Bronchial epithelial cell (primary cell): ENCODE measurements at regions not wholly inside any gene's neighbourhood (a gene's known extent, or its start where the extent isn't known, plus 50 kb on each side); places are given as distances from the start of the nearest gene placed in this dataset.

Experiments used
- DNase-seq: peaks from one replicate; pipeline ENCODE4 v3.0.0-alpha.2; 2010; ENCODE audit warnings: low read depth
- FAIRE-seq: peaks from 2 replicates; lab custom pipeline; 2011; peaks lifted over from hg19 to GRCh38; lab: Jason Lieb, UNC
- H3K27me3 ChIP-seq: 2 replicates; pipeline ENCODE4 v1.5.1; 2011; ENCODE audit warnings: low read length; ENCODE audit not compliant: control insufficient read depth, insufficient read depth
- H3K36me3 ChIP-seq: 2 replicates; pipeline ENCODE4 v1.5.1; 2011; ENCODE audit warnings: low read length; ENCODE audit not compliant: control insufficient read depth, insufficient read depth
- H3K4me3 ChIP-seq: 2 replicates; pipeline ENCODE4 v1.5.1; 2011; ENCODE audit warnings: mild to moderate bottlenecking, low read depth, low read length, control low read depth
- TF ChIP-seq, protein P1 (sequence below): IDR thresholded peaks from 2 replicates; pipeline ENCODE4 v1.5.1; 2011; ENCODE audit warnings: mild to moderate bottlenecking, moderate library complexity, low read length, control low read depth, inconsistent platforms; ENCODE audit not compliant: insufficient read depth, severe bottlenecking

DNA sequence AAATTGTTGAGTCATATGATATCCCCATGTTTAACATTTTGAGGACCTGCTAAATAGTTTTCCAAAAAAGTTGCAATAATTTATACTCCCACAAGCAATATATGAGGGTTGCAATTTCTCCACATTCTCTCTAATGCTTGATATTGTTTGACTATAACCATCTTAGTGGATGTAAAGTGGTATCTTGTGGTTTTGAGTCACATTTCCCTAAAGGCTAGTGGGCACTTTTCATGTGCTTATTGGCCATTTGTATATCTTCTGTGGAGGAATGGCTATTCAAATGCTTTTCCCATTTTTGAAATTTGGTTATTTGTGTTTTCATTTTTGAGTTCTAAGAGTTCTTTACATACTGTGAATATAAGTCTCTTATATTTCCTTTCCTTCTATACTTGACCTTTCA lies 82.7 kb downstream of the SCG2 start:
- FAIRE-seq (no peak), DNase-seq (no peak)
- no peaks in the 10 kb centered on the region for H3K27me3 ChIP-seq
- TF ChIP-seq, protein P1, sequence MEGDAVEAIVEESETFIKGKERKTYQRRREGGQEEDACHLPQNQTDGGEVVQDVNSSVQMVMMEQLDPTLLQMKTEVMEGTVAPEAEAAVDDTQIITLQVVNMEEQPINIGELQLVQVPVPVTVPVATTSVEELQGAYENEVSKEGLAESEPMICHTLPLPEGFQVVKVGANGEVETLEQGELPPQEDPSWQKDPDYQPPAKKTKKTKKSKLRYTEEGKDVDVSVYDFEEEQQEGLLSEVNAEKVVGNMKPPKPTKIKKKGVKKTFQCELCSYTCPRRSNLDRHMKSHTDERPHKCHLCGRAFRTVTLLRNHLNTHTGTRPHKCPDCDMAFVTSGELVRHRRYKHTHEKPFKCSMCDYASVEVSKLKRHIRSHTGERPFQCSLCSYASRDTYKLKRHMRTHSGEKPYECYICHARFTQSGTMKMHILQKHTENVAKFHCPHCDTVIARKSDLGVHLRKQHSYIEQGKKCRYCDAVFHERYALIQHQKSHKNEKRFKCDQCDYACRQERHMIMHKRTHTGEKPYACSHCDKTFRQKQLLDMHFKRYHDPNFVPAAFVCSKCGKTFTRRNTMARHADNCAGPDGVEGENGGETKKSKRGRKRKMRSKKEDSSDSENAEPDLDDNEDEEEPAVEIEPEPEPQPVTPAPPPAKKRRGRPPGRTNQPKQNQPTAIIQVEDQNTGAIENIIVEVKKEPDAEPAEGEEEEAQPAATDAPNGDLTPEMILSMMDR, result no peak
- H3K36me3 ChIP-seq, result no peaks in the 10 kb centered on the region
- no peak overlapping the region for H3K4me3 ChIP-seq

DNA sequence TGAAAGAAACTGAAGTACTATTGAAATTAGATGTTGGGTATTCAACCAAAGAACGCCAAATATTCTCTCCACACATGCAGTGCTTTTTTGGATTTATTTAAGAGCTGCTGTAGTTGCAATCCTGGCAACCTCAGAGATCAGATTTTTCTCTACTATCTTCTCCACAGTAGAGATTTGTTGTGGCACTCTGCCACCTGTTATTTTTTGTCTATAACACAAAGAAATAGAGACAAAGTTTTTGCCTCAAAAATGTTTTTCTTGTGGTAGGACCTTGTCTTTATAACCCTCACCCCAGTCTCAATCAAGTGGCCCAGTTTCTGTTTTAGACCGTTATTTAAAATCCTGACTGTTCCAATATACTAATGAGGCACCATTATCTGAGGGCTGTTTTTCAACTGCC lies 79.4 kb downstream of the SCG2 start:
- H3K4me3 ChIP-seq, result no peak overlapping the region
- DNase-seq (no peak), FAIRE-seq (no peak)
- no peaks in the 10 kb centered on the region for H3K36me3 ChIP-seq
- no peaks in the 10 kb centered on the region for H3K27me3 ChIP-seq
- TF ChIP-seq, protein P1, result no peak

DNA sequence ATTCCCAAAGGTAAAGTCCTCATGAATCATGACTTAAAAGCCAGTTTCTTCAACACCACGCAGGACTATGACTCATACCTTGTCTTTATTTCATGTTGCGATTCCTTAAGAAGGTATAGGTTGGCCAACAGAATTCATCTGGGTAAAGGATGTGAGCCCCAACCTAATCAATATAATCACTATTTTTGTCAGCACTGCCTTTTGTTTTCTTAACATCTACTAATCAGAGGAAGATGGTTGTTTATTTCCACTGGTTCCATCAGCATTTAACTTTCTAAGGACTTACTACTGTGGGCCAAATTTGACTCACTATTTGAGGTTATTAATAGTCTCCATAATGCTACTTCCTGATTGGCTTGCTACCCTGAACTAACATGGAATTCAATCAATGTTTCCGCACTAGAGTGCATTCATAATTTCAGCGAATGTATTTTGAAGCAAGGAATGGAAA lies 78.6 kb downstream of the SCG2 start:
- peak; percentile 89 for DNase-seq
- TF ChIP-seq, protein P1, result no peak

DNA sequence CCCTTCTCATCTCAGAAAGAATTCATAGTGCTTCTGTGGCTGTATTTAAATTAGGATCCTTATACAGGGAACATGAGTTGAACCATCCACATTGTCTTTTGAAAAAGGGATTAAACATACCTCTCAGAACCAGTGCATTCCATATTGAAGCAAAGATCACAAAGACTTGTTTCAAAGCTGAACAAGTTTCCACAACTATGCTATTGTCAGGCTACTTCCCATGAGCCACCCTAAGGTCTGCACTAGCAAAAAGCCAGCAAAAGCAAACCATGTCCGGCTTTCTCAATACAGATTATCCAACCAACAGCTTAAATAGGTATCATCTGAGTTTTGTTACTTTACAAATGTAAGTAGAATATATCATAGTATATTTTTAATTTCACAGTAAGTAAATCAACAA lies 78.1 kb downstream of the SCG2 start:
- Histone ChIP-seq H3K36me3 (no peaks in the 10 kb centered on the region), H3K4me3 (no peak overlapping the region), H3K27me3 (no peaks in the 10 kb centered on the region)
- no peak for DNase-seq
- FAIRE-seq, result no peak
- TF ChIP-seq, protein P1, result no peak

More for the DNA sequence above, 78.6 kb downstream of the SCG2 start:
- Histone ChIP-seq H3K27me3 (no peaks in the 10 kb centered on the region), H3K4me3 (no peak overlapping the region), H3K36me3 (no peaks in the 10 kb centered on the region)
- no peak for FAIRE-seq

DNA sequence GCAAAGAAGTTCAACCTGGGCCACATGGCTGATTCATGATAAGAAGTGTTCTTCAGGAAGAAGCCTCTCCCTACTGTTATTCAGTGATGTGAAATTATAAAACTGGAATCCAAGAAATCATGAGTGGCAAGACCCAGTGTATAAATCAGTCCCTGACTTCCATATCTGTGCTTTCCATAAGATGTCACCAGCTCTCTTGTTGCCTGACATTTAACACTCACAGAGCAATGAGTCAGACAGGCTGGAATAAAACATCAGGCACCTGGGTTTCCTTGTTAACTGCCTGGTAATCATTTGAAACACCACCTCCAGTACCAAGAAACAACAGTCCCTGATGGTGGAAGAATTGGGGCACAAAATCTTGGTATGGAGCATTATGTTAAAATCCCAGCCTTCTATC lies 76.1 kb downstream of the SCG2 start:
- no peak for FAIRE-seq
- peak; percentile 66 for DNase-seq
- Histone ChIP-seq H3K27me3 (no peaks in the 10 kb centered on the region), H3K4me3 (no peak overlapping the region), H3K36me3 (no peaks in the 10 kb centered on the region)
- TF ChIP-seq, protein P1, result no peak

DNA sequence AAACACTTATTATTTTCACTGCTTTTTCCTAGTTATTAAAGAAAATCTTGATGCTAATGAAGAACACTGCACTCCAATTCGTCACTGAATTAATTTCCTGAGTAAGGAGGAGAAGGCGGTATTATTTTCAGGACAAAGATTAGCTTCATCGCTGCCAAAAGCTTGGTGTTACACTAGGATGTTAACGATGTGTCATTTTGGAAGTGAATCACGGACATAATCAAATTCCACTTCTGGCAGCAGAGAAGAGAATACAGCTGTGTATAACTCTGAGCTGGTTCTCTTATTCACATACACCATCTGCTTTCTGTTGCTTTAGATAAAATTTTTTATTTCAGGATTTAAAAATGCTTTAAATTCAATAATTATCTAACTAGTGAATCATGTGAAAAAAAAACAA lies 74.1 kb downstream of the SCG2 start:
- Histone ChIP-seq H3K27me3 (no peaks in the 10 kb centered on the region), H3K36me3 (no peaks in the 10 kb centered on the region), H3K4me3 (no peak overlapping the region)
- DNase-seq (no peak), FAIRE-seq (no peak)
- TF ChIP-seq, protein P1, result no peak
